Vagina (tissue), 2 donors: ENCODE measurements at regions not wholly inside any gene's neighbourhood (a gene's known extent, or its start where the extent isn't known, plus 50 kb on each side); places are given as distances from the start of the nearest gene placed in this dataset.

Experiments used
- DNase-seq, 2 donors: peaks; one replicate each; pipeline ENCODE4 v3.0.0-alpha.2; 2017; ENCODE audit errors: extremely low spot score in 2 of 2
- H3K27ac ChIP-seq: fragments of 200-600 bp; sonication (generic); one replicate; pipeline ENCODE4 v1.5.1; 2019
- H3K27me3 ChIP-seq: fragments of 200-600 bp; sonication (generic); one replicate; pipeline ENCODE4 v1.5.1; 2019
- H3K36me3 ChIP-seq, 2 donors: fragments of 200-600 bp; sonication (generic); one replicate each; pipeline ENCODE4 v1.5.1; 2017 to 2019
- H3K4me1 ChIP-seq: fragments of 200-600 bp; sonication (generic); one replicate; pipeline ENCODE4 v1.5.1; 2019
- H3K4me3 ChIP-seq, 2 donors: fragments of 200-600 bp; sonication (generic); 1 replicate in 1 of 2; 2 replicates in 1 of 2; pipeline ENCODE4 v1.5.1; 2016 to 2019
- H3K9me3 ChIP-seq: fragments of 200-600 bp; sonication (generic); one replicate; pipeline ENCODE4 v1.5.1; 2019
- CTCF ChIP-seq, 3 experiments: fragments of 450-650 bp in 2 of 3; fragments of 200-600 bp in 1 of 3; sonication (generic) in 1 of 3; IDR thresholded peaks; one replicate each; pipeline ENCODE4 v1.5.1; 2017 to 2019; ENCODE audit warnings: antibody characterized with exemption in 3 of 3, mild to moderate bottlenecking in 2 of 3, moderate library complexity in 2 of 3
- POLR2A ChIP-seq, 2 donors: fragments of 450-650 bp; IDR thresholded peaks; one replicate each; pipeline ENCODE4 v1.6.1; 2017; ENCODE audit warnings: antibody characterized with exemption in 2 of 2, mild to moderate bottlenecking in 2 of 2, moderate library complexity in 2 of 2
- POLR2AphosphoS5 ChIP-seq, 2 donors: sonication (generic); formaldehyde crosslinking; IDR thresholded peaks; one replicate each; pipeline ENCODE4 v1.9.0; 2017; ENCODE audit warnings: antibody characterized with exemption in 2 of 2, mild to moderate bottlenecking in 2 of 2, low read depth in 1 of 2; ENCODE audit not compliant: insufficient read depth in 1 of 2
- intact Hi-C: fragments of 100-400 bp; cut with DNase I; formaldehyde crosslinking; loops from one replicate; pipeline ENCODE4 v1.15.1; 2023

- DNase-seq = no peak
- no peaks in the 10 kb centered on the region for H3K36me3 ChIP-seq
- TF ChIP-seq CTCF (IDR thresholded peaks at IDR 0.05) (no peak), POLR2AphosphoS5 (IDR thresholded peaks at IDR 0.05; ENCODE audit: insufficient read depth in 1 of 2, low read depth in 1 of 2) (no peak), POLR2A (IDR thresholded peaks at IDR 0.05) (no peak)
- no peaks in the 10 kb centered on the region for H3K9me3 ChIP-seq
- H3K27ac ChIP-seq = no peak overlapping the region
- no peaks in the 10 kb centered on the region for H3K4me1 ChIP-seq
- intact Hi-C loops = no loop called here
- H3K27me3 ChIP-seq = no peaks in the 10 kb centered on the region
- H3K4me3 ChIP-seq = no peak overlapping the region
These were observed 1397.8 kb upstream of the RAG2 start for GRCh38 chr11:37995886-37996285.

- intact Hi-C loops = no loop called here
- no peak overlapping the region for H3K27ac ChIP-seq
- H3K36me3 ChIP-seq = no peaks in the 10 kb centered on the region
- no peak for DNase-seq
- TF ChIP-seq POLR2A (IDR thresholded peaks at IDR 0.05) (no peak), POLR2AphosphoS5 (IDR thresholded peaks at IDR 0.05; ENCODE audit: insufficient read depth in 1 of 2, low read depth in 1 of 2) (no peak), CTCF (IDR thresholded peaks at IDR 0.05) (no peak)
- no peaks in the 10 kb centered on the region for H3K27me3 ChIP-seq
- no peak overlapping the region for H3K4me3 ChIP-seq
- H3K9me3 ChIP-seq = no peaks in the 10 kb centered on the region
- H3K4me1 ChIP-seq = no peaks in the 10 kb centered on the region
These were observed 1390.0 kb upstream of the RAG2 start for GRCh38 chr11:37988031-37988430.

GRCh38 chr11:37984991-37985390 lies 1387.0 kb upstream of the RAG2 start:
- Histone ChIP-seq H3K27me3 (no peaks in the 10 kb centered on the region), H3K36me3 (no peaks in the 10 kb centered on the region), H3K4me1 (no peaks in the 10 kb centered on the region), H3K27ac (no peak overlapping the region), H3K4me3 (no peak overlapping the region), H3K9me3 (no peaks in the 10 kb centered on the region)
- intact Hi-C loops = no loop called here
- no peak for TF ChIP-seq POLR2A (IDR thresholded peaks at IDR 0.05)
- TF ChIP-seq POLR2AphosphoS5 (IDR thresholded peaks at IDR 0.05; ENCODE audit: insufficient read depth in 1 of 2, low read depth in 1 of 2) = no peak
- TF ChIP-seq CTCF (IDR thresholded peaks at IDR 0.05) = no peak
- no peak for DNase-seq

- Histone ChIP-seq H3K9me3 (no peaks in the 10 kb centered on the region), H3K27ac (no peak overlapping the region), H3K36me3 (no peaks in the 10 kb centered on the region), H3K27me3 (no peaks in the 10 kb centered on the region), H3K4me1 (no peaks in the 10 kb centered on the region), H3K4me3 (no peak overlapping the region)
- intact Hi-C loops = no loop called here
- TF ChIP-seq CTCF (IDR thresholded peaks at IDR 0.05) (no peak), POLR2AphosphoS5 (IDR thresholded peaks at IDR 0.05; ENCODE audit: insufficient read depth in 1 of 2, low read depth in 1 of 2) (no peak), POLR2A (IDR thresholded peaks at IDR 0.05) (no peak)
- no peak for DNase-seq
These were observed 1380.6 kb upstream of the RAG2 start for GRCh38 chr11:37978647-37979046.

GRCh38 chr11:37973941-37974340 lies 1375.9 kb upstream of the RAG2 start:
- Histone ChIP-seq H3K36me3 (no peaks in the 10 kb centered on the region), H3K27me3 (no peaks in the 10 kb centered on the region), H3K9me3 (no peaks in the 10 kb centered on the region), H3K27ac (no peak overlapping the region), H3K4me3 (no peak overlapping the region), H3K4me1 (no peaks in the 10 kb centered on the region)
- no peak for DNase-seq
- TF ChIP-seq CTCF (IDR thresholded peaks at IDR 0.05) (no peak), POLR2A (IDR thresholded peaks at IDR 0.05) (no peak), POLR2AphosphoS5 (IDR thresholded peaks at IDR 0.05; ENCODE audit: insufficient read depth in 1 of 2, low read depth in 1 of 2) (no peak)
- intact Hi-C loops = no loop called here
